GM12878 (cell line): ENCODE measurements at regions not wholly inside any gene's neighbourhood (a gene's known extent, or its start where the extent isn't known, plus 50 kb on each side); places are given as distances from the start of the nearest gene placed in this dataset.

Experiments used
- ATAC-seq: fragments of 200-7000 bp; cut with Tn5 transposase; 3 replicates; pipeline ENCODE4 v1.9.1; 2020; ENCODE audit warnings: mild to moderate bottlenecking, moderate library complexity
- BruUV-seq: library from RNA; stranded (reverse); fragments of 400-500 nt; replicated peaks from 2 replicates; lab custom pipeline; 2021; lab: Mats Ljungman, UMichigan
- CTCF ChIA-PET: fragments of 300-600 bp; sonication (Branson Sonifier 250); formaldehyde crosslinking; extraction: SDS; loops from one replicate; lab custom pipeline; 2021; ENCODE audit warnings: inconsistent platforms; lab: Yijun Ruan, JAX
- POLR2A ChIA-PET: fragments of 350-600 bp; formaldehyde crosslinking; extraction: SDS; loops from one replicate; lab custom pipeline; 2021; ENCODE audit warnings: inconsistent platforms; lab: Charles Lee
- RAD21 ChIA-PET: fragments of 300-600 bp; sonication (Branson Sonifier 250); formaldehyde crosslinking; loops from one replicate; lab custom pipeline; 2023; ENCODE audit warnings: antibody characterized with exemption; ENCODE audit not compliant: unreplicated experiment; lab: Charles Lee
- SMC1A ChIA-PET: fragments of 300-600 bp; sonication (Branson Sonifier 250); formaldehyde crosslinking; loops from one replicate; lab custom pipeline; 2023; ENCODE audit not compliant: unreplicated experiment, uncharacterized antibody; lab: Charles Lee
- DNase-seq: peaks from one replicate; pipeline ENCODE4 v3.0.0-alpha.2; 2011; ENCODE audit warnings: low read depth, low spot score
- FAIRE-seq: peaks from 3 replicates; lab custom pipeline; 2011; peaks lifted over from hg19 to GRCh38; lab: Jason Lieb, UNC
- H2AFZ ChIP-seq: 2 replicates; pipeline ENCODE4 v1.6.0; 2011; ENCODE audit warnings: low read depth, low read length, control low read depth; ENCODE audit not compliant: control insufficient read depth
- H3K27ac ChIP-seq: 2 replicates; pipeline ENCODE4 v1.5.1; 2011; ENCODE audit warnings: control low read depth; ENCODE audit not compliant: control insufficient read depth, insufficient read depth
- H3K27me3 ChIP-seq, 2 experiments: replicated peaks in 1 of 2; 2 replicates each; pipeline versions ENCODE4 v1.6.0 to v1.6.1; 2011; ENCODE audit warnings: low read length in 1 of 2; ENCODE audit not compliant: control insufficient read depth in 2 of 2, insufficient read depth in 2 of 2
- H3K36me3 ChIP-seq, 2 experiments: 2 replicates each; pipeline ENCODE4 v1.5.1; 2011; ENCODE audit warnings: low read length in 1 of 2; ENCODE audit not compliant: control insufficient read depth in 2 of 2, insufficient read depth in 2 of 2
- H3K4me1 ChIP-seq: 2 replicates; pipeline ENCODE4 v1.6.1; 2011; ENCODE audit warnings: mild to moderate bottlenecking, low read length, moderate library complexity, mixed read lengths; ENCODE audit not compliant: control insufficient read depth, insufficient read depth
- H3K4me2 ChIP-seq: 2 replicates; pipeline ENCODE4 v1.6.0; 2011; ENCODE audit warnings: control low read depth; ENCODE audit not compliant: control insufficient read depth, insufficient read depth
- H3K4me3 ChIP-seq: fragments of 200-600 bp; sonication (generic); 2 replicates; pipeline ENCODE4 v1.5.1; 2016
- H3K79me2 ChIP-seq: 2 replicates; pipeline ENCODE4 v1.6.0; 2011; ENCODE audit warnings: low read length; ENCODE audit not compliant: control insufficient read depth, insufficient read depth
- H3K9ac ChIP-seq: 2 replicates; pipeline ENCODE4 v1.8.0; 2011; ENCODE audit warnings: low read length, control low read depth, mixed read lengths; ENCODE audit not compliant: control insufficient read depth, insufficient read depth
- H3K9me3 ChIP-seq: replicated peaks from 3 replicates; pipeline ENCODE4 v1.5.1; 2011; ENCODE audit warnings: mild to moderate bottlenecking, low read length; ENCODE audit not compliant: control insufficient read depth, insufficient read depth
- H4K20me1 ChIP-seq: 2 replicates; pipeline ENCODE4 v1.6.0; 2011; ENCODE audit not compliant: control insufficient read depth, insufficient read depth
- DPF2 ChIP-seq: fragments of 450-650 bp; IDR thresholded peaks from 2 replicates; pipeline ENCODE4 v1.6.1; 2017; ENCODE audit warnings: mild to moderate bottlenecking
- MEF2B ChIP-seq: fragments of 450-650 bp; IDR thresholded peaks from 2 replicates; pipeline ENCODE4 v1.6.1; 2018; ENCODE audit warnings: mild to moderate bottlenecking, moderate library complexity; ENCODE audit not compliant: partially characterized antibody, poor library complexity, severe bottlenecking
- MTA2 ChIP-seq: fragments of 450-650 bp; IDR thresholded peaks from 2 replicates; pipeline ENCODE4 v1.6.1; 2016; ENCODE audit warnings: low read depth, mild to moderate bottlenecking, moderate library complexity
- MYC ChIP-seq: IDR thresholded peaks from 2 replicates; pipeline ENCODE4 v1.6.1; 2011; ENCODE audit warnings: mild to moderate bottlenecking, low read length, moderate library complexity, inconsistent platforms; ENCODE audit not compliant: insufficient read depth, insufficient replicate concordance, insufficient read length, severe bottlenecking
- SPI1 ChIP-seq: IDR thresholded peaks from 2 replicates; pipeline ENCODE4 v1.6.1; 2011; ENCODE audit warnings: low read depth, mild to moderate bottlenecking, low read length, moderate library complexity, borderline replicate concordance; ENCODE audit not compliant: insufficient read depth
- SUPT20H ChIP-seq: IDR thresholded peaks from 2 replicates; pipeline ENCODE4 v1.6.1; 2011; ENCODE audit warnings: low read depth, mild to moderate bottlenecking, low read length, moderate library complexity, borderline replicate concordance; ENCODE audit not compliant: control insufficient read depth
- TAF1 ChIP-seq: IDR thresholded peaks from 2 replicates; pipeline ENCODE4 v1.6.1; 2011; ENCODE audit warnings: mild to moderate bottlenecking, low read depth, low read length, borderline replicate concordance
- ZNF622 ChIP-seq: fragments of 450-650 bp; IDR thresholded peaks from 2 replicates; pipeline ENCODE4 v1.6.1; 2017; ENCODE audit warnings: mild to moderate bottlenecking, inconsistent platforms
- WGBS: methylation state at CpG from one replicate; pipeline ENCODE4 v1.1.6; 2016; ENCODE audit warnings: low lambda C conversion rate; ENCODE audit not compliant: insufficient replicate concordance, insufficient coverage; ENCODE audit errors: missing lambda C conversion rate; 5-methylcytosine and 5-hydroxymethylcytosine counted together
- in situ Hi-C: fragments of 300-500 bp; cut with MboI; formaldehyde crosslinking; loops from 9 replicates; pipeline ENCODE4 v1.14.3; 2018; ENCODE audit warnings: mixed read lengths
- intact Hi-C: fragments of 100-400 bp; cut with micrococcal nuclease; formaldehyde crosslinking; loops from one replicate; pipeline ENCODE4 v1.14.2; 2022; ENCODE audit not compliant: unreplicated experiment
- TF ChIP-seq, protein P1 (sequence below): fragments of 450-650 bp; IDR thresholded peaks from 2 replicates; pipeline ENCODE4 v1.6.1; 2017; ENCODE audit warnings: mild to moderate bottlenecking

DNA sequence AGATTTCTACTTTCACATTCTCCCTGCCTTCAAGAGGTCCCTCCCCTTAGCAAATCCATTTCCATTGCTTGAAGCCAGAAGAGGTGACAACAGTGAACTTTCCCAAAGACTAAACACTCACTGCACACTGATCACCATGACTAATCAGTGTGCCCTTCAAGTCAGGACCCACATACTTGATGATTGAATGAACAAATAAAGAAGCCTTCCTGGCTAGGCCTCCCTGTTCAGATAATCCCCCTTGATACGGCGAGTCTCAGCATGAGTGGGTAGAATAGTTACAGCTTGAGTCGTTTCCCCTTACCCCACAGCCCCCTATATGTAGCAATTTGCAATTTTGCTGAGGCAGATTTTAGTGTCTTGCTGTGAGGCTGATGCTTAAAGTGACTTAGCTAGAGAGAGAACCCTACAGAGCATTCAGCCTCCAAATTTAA is 102.2 kb downstream of the UNC5CL start:
- FAIRE-seq (no peak), ATAC-seq (no peak), DNase-seq (no peak)
- no peaks in the 10 kb centered on the region for H3K79me2 ChIP-seq
- H3K36me3 ChIP-seq, result no peaks in the 10 kb centered on the region
- CTCF ChIA-PET, result no interaction called here
- no peak overlapping the region for H3K27ac ChIP-seq
- no peak overlapping the region for H3K9ac ChIP-seq
- RAD21 ChIA-PET, result no interaction called here
- no TSS peak for BruUV-seq
- POLR2A ChIA-PET, result no interaction called here
- intact Hi-C loops, result no loop called here
- TF ChIP-seq TAF1, result no peak
- TF ChIP-seq MTA2, result no peak
- TF ChIP-seq ZNF622, result no peak
- TF ChIP-seq MYC, result no peak
- no peak for TF ChIP-seq SUPT20H
- TF ChIP-seq, protein P1, sequence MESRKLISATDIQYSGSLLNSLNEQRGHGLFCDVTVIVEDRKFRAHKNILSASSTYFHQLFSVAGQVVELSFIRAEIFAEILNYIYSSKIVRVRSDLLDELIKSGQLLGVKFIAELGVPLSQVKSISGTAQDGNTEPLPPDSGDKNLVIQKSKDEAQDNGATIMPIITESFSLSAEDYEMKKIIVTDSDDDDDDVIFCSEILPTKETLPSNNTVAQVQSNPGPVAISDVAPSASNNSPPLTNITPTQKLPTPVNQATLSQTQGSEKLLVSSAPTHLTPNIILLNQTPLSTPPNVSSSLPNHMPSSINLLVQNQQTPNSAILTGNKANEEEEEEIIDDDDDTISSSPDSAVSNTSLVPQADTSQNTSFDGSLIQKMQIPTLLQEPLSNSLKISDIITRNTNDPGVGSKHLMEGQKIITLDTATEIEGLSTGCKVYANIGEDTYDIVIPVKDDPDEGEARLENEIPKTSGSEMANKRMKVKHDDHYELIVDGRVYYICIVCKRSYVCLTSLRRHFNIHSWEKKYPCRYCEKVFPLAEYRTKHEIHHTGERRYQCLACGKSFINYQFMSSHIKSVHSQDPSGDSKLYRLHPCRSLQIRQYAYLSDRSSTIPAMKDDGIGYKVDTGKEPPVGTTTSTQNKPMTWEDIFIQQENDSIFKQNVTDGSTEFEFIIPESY, result no peak
- no peak overlapping the region for H3K4me2 ChIP-seq
- SMC1A ChIA-PET, result no interaction called here
- 51% methylated on average over 3 of the region's 3 CpGs for WGBS
- no peaks in the 10 kb centered on the region for H4K20me1 ChIP-seq
- H3K4me1 ChIP-seq, result no peaks in the 10 kb centered on the region
- no peak overlapping the region for H2AFZ ChIP-seq
- H3K9me3 ChIP-seq, result no peaks in the 10 kb centered on the region
- in situ Hi-C loops, result no loop called here
- H3K4me3 ChIP-seq, result no peak overlapping the region
- peaks cover 0 to 3% of the 10 kb centered on the region in 2 experiments; a peak in 2 of 4 replicates for H3K27me3 ChIP-seq

DNA sequence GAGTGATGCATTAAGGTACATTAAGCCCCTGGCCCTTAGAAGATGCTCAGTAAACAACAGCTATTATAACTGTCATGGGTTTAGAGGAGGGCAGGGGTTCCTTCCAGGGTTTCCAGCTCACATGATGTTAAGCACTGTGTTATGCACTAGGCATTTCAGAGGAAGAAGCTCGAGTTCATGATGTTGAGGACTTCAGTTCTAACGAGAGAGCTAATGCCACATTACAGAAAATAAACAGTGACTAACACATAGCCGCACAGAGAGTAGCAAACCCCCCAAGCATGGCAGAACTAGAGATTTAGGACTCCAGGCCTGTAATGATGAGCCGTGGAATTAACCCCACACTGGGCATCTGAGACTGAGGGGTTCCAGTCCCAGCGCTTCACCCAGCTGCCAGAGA is 105.2 kb downstream of the UNC5CL start:
- POLR2A ChIA-PET, result no interaction called here
- CTCF ChIA-PET, result no interaction called here
- no peak for TF ChIP-seq DPF2
- no peak for TF ChIP-seq SPI1
- TF ChIP-seq MEF2B, result no peak
- Histone ChIP-seq H3K79me2 (no peaks in the 10 kb centered on the region), H3K4me2 (no peak overlapping the region), H3K4me3 (no peak overlapping the region), H4K20me1 (no peaks in the 10 kb centered on the region), H3K27me3 (peaks cover 0 to 3% of the 10 kb centered on the region in 2 experiments; a peak in 3 of 4 replicates), H3K27ac (no peak overlapping the region), H3K9me3 (no peaks in the 10 kb centered on the region), H3K36me3 (no peaks in the 10 kb centered on the region), H3K9ac (no peak overlapping the region), H3K4me1 (no peaks in the 10 kb centered on the region), H2AFZ (no peak overlapping the region)
- intact Hi-C loops (no loop called here), in situ Hi-C loops (no loop called here)
- DNase-seq, result no peak
- ATAC-seq, result no peak
- RAD21 ChIA-PET, result no interaction called here
- SMC1A ChIA-PET, result interaction anchor here (0.6 to 0.8 kb wide), 2 partner anchors 9 to 72 kb away, joined by 3 read pairs; no protein-coding TSS in a partner anchor
- no peak for FAIRE-seq
- 2% methylated on average over 5 of the region's 5 CpGs for WGBS
- no TSS peak for BruUV-seq
